Upper lobe of left lung (tissue), 4 donors: ENCODE measurements at regions not wholly inside any gene's neighbourhood (a gene's known extent, or its start where the extent isn't known, plus 50 kb on each side); places are given as distances from the start of the nearest gene placed in this dataset.

Experiments
- CTCF ChIP-seq, 6 experiments: fragments of 450-650 bp in 4 of 6; fragments of 200-600 bp in 2 of 6; sonication (generic) in 2 of 6; IDR thresholded peaks; one replicate each; pipeline ENCODE4 v1.5.1; 2016 to 2019; ENCODE audit warnings: antibody characterized with exemption in 6 of 6
- POLR2A ChIP-seq, 4 donors: fragments of 450-650 bp; IDR thresholded peaks; one replicate each; pipeline ENCODE4 v1.5.1; 2016 to 2017; ENCODE audit warnings: antibody characterized with exemption in 4 of 4, mild to moderate bottlenecking in 2 of 4

- TF ChIP-seq CTCF (IDR thresholded peaks at IDR 0.05) (no peak), POLR2A (IDR thresholded peaks at IDR 0.05) (no peak)
These were observed 386.2 kb upstream of the FGF16 start for GRCh38 chrX:77061022-77061421.
